ENCODE measurements at regions not wholly inside any gene's neighbourhood (a gene's known extent, or its start where the extent isn't known, plus 50 kb on each side); places are given as distances from the start of the nearest gene placed in this dataset.

GRCh38 chr4:104969394-104970082 is 177.1 kb upstream of the TET2 start:
- DNase-seq = no peak

DNA sequence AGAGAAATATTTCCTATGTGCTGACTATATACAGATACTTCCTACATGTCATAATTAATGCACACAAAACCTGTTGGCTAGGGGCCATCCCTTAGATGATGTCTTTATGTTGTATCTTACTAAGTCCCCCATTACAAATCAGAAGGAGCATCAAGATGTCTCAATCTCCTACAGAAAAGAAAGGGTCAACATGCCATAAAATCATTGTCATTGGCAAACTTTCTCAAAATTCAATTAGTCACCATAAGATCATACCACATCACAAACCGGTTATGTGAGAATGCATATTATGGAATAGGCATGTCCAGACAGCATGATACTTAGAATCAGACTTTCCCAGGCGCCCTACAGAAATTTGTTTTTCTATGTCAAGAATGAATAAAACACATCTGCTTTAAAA is 175.2 kb upstream of the TET2 start:
- DNase-seq = no peak

DNA sequence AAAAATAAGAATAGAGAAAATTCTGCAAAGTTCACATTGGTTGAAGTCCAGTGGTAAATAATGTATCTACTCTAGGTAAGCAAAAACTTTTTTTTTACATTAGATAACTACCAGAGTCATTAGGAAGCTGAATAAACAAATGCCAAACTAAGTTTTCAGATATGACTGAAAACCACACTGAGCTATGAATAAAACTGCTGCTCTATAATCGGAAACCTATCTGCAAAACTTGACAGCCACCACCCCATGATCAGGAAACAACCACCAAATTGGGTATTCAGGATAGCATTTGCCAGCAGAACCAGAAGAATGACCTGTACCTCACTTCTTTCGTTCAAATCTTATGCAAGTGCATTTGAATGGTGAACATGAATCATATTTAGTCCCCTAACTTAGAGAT is 173.0 kb upstream of the TET2 start:
- DNase-seq = no peak

GRCh38 chr4:104975617-104976016 is 171.1 kb upstream of the TET2 start:
- DNase-seq = no peak

DNA sequence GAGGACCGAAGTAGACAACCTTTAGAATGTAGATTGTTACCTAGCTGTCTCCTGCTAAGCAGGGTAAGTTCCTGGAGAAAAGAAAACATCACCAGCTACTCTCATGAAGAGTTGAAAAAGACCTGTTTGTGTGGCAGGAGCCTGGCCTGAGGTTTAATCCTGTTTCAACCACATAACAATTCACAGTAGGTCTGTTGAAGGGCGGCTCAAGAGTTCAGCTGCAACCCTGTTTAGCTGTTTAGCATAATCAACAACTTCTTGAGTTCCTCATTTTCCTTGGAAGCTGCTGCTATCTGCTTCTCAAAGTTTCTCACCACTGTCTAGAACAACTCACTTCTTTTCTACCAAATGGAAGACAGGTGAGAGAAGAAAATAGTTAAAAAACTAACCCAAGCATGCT is 170.4 kb upstream of the TET2 start:
- no peak for DNase-seq

DNA sequence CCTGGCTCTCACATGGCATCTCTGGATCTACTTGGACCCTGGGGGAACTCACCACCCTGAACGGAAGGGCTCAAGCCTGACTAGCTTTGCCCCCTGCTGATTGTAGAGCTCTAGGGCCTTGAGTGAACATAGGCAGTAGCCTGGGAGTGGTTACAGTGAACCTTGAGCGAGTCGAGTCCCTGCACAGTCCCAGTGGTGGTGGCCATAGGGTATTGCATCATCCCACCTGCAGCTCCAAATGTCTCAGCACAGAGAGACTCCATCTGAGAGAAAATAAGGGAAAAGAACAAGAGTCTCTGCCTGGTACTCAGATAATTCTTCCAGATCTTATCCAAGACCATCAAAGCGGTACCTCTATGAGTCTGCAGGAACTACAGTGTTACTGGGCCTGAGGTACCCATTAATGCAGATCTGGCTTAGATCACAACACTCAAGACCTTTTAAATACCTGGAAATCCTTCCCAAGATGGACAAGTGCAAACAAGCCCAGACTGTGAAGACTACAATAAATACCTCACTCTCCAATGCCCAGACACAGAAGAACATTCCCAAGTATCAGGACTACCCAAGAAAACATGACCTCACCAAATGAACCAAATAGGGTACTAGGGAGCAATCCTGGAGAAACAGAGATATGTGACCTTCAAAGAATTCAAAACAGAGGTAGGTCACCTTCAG is 167.5 kb upstream of the TET2 start:
- no peak for DNase-seq

DNA sequence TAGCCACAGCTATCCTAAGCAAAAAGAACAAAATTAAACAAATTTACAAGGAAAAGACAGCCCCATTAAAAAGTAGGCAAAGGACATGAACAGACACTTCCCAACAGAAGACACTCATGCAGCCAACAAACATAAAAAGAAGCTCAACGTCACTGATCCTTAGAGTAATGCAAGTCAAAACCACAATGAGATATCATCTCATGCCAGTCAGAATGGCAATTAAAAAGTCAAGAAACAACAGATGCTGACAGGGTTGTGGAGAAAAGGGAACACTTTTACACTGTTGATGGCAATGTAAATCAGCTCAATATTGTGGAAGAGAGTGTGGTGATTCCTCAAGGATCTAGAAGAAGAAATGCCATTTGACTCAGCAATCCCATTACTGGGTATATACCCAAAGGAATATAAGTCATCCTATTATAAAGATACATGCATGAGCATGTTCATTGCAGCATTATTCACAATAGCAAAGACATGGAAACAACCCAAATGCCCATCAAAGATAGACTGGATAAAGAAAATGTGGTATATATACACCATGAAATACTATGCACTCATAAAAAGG is 163.0 kb upstream of the TET2 start:
- DNase-seq = no peak

DNA sequence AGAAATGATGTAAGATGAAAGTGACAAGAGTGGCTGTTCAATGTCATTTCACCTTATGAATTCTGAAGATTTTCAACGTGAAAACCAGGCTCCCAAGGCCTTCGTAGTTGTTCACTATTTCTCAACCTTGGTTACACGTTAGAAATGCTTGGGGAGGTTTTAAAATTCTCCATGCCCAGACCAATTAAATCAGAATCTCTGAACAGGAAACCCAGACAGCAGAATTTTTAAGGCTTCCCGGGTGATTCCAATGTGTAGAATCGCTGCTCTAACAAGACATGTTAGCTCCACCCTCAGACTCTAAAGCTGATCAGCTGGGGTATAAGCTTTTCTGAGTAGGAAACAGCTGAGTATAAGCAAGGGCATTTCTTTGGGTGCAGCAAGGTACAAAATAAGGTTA is 160.4 kb upstream of the TET2 start:
- no peak for DNase-seq

DNA sequence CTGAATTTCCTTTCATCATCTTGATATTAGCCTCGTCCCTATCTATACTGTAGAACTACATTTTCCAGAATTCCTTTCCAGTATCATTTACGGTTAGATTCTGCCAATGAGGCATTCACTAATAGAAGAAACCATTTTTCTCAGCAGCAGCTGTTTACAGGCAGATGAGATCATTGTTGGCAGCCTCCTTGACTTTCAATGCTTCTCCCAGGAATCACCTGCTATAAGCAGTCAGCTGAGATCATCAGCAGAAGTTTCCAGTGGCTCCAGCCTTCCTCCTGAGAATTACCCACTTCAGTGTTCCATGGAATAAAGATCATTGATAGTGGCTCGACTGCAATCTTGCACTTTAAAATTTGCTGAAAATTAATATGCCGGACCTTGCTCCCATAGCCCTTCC is 157.3 kb upstream of the TET2 start:
- DNase-seq = peak; percentile 32

DNA sequence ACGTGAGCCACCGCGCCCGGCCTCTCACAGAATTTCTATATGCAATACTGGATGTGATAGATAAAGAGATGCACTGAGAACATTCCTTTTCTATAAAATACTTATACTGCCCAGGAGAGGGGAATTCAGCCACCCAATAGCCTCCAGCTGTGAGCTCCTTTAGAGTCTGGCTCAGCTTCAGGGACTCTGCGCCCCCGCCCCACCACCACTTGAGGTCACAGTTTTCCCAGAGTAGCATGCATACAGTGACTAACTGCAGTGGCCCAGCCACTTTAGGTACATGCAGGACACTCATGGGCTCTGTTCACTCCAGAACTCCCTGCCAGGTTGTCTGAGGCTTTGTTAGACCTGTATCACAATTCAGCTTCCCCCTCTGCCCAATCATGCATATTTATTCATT is 144.4 kb upstream of the TET2 start:
- DNase-seq = no peak

DNA sequence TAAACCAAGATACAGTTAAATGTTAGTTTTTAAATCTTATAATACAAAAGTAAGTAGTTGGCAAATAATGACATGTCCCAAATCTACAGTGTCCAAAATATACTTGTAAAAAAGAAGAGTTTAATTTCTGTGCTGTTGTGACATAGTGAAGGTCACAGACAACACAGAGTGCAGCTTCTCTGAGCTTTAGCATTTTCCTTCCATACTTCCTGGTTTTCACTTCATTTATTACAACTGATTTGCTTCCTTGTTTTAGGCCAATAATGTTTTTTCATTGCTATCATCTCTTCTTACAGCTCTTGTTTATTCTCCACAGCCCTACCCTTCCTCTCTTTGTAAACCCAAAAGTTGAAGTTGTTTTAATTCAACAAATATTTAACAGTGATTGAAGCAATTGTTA is 132.4 kb upstream of the TET2 start:
- DNase-seq = no peak

DNA sequence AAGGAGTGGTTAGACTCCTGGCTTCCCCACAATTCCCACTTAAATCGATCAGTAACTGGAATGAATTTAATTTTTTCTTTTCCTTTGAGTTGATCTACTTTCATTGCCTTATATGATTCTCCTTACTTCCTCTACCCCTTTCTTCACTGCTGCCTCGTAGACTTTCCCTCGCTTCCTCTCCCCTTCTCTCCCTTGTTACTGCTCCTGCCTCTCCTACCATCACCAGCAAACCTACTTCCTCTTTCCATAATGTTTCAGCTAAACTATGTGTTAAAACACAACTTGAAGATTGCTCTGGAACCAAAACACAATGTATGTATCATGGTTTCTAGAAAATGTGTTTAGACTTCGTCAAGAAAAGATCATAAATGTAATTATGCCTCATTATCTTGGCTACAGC is 132.0 kb upstream of the TET2 start:
- DNase-seq = no peak

DNA sequence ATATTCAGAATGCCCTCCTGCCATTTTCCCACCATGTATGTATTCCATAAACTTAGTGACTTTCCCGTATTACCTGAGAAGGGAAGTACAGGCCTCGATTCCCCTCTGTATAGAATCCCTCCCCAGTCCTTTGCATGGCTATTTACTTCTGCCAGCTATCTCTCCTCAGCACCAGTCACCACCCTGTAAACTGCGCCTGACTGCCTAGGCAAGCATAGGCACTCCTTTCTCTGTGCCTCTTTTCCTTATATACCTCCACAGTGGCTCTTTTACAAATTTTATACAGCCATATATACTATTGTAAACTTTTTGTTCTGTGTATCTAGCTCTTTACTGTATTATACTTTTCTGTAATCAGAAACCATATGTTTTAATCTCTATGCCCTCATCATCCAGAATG is 130.9 kb upstream of the TET2 start:
- no peak for DNase-seq

DNA sequence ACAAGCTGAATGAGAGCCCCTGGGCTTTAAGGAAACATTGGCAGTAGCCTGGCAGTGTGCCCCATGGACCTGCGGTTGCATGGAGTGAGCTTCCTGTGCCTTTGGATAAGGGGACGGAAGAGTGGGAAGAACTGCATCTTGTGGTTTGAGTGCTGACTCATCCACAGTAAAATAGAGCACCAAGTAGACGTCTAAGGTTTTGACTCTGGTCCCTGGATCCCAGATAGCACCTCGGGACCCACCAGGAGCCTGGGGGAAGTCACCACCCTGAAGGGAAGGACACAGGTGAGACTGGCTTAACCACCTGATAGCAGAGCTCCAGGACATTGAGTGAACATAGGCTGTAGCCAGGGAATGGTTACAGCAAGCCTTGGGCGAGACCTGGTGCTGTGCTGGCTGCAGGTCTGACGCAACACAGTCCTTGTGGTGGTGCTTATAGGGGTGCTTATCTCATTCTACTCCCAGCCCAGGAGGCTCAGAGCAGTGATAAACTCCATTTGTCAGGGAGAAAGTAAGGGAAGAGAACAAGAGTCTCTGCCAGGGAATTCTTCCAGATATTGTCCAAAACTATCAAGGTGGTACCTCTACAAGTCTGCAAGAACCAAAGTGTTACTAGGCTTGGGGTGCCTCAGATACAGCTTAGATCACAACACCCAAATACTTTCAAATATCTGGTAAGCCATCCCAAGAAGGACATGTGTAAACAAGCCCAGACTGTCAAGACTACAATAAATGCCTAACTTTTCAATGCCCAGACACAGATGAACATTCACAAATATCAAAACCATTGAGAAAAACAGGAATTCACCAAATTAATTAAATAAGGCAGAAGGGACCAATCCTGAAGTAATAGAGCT is 123.6 kb upstream of the TET2 start:
- no peak for DNase-seq

GRCh38 chr4:105023668-105024055 is 123.0 kb upstream of the TET2 start:
- no peak for DNase-seq

- no peak for DNase-seq
Measured at GRCh38 chr4:105025263-105026017, 121.2 kb upstream of the TET2 start.

DNA sequence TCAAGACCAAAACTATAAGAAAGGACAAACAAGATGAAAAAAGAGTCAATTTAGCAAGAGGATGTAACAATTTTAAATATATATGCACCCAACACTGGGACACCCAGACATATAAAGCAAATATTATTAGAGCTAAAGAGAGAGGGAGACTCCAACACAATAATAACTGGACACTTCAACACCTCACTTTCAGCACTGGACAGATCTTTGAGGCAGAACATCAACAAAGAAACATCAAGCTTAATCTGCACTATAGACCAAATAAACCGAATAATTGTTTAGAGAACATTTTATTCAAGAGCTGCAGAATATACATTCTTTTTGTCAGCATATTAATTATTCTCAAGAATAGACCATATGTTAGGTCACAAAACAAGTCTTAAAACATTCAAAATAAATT is 109.7 kb upstream of the TET2 start:
- DNase-seq = no peak

DNA sequence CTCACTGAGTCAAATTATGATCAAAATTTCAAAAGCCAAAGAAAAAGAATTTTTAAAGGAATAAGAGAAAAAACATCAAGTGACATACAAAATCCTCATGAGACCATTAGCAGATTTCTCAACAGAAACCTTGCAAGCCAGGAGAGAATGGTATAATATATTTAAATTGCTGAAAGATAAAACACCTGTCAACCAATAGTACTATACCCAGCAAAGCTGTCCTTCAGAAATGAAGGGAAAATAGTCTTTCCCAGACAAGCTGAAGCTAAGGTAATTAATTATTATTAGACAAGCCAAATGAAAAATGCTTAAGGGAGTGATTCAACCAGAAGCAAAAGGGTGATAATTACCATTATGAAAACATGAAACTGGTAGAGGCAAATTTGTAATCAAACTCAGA is 104.2 kb upstream of the TET2 start:
- DNase-seq = no peak

DNA sequence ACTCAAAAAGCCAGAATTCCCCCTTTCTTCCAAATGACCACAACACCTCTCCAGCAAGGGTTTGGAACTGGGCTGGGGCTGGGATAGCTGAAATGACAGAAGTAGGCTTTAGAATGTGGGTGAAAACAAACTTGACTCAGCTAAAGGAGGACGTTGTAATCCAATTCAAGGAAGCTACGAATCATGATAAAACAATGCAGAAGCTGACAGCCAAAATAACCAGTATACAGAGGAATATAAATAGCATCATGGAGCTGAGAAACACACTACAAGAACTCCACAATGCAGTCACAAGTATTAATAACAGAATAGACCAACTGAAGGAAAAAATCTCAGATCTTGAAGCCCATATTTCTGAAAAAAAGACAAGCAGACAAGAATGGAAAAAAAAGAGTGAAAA is 95.8 kb upstream of the TET2 start:
- DNase-seq = no peak

DNA sequence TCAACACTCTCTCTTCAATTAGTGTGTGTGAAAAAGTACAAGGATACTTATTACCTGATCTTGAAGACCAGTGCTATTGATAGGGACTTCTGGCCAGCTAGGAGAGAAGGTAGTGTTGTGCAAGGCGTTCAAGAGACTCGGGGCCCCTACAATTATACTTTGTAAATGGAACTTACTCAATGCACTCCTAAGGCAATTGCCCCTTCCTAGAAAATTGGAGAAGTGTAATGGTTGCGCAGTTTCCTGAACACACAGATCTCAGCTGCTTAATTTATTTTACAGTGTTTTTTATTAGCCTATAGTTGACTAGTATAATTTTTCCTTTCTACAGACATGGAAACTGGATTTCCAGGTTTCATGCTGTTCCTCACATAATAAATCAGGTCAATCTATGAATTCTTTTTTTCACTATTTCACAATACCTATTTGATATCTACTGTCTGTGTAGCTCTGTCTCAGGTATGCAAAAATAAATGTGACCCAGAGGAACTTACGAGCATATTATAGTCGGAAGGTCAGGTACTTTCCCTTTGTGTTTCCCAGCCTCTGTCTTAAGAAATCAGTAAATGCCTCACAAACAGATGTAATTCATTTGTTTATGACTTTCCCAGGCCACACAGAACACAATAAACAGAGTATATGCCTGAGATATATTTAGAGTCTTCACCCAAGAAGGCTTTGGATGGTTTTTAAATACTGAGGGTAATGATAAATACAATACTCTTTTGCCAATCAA is 89.1 kb upstream of the TET2 start:
- no peak for DNase-seq

DNA sequence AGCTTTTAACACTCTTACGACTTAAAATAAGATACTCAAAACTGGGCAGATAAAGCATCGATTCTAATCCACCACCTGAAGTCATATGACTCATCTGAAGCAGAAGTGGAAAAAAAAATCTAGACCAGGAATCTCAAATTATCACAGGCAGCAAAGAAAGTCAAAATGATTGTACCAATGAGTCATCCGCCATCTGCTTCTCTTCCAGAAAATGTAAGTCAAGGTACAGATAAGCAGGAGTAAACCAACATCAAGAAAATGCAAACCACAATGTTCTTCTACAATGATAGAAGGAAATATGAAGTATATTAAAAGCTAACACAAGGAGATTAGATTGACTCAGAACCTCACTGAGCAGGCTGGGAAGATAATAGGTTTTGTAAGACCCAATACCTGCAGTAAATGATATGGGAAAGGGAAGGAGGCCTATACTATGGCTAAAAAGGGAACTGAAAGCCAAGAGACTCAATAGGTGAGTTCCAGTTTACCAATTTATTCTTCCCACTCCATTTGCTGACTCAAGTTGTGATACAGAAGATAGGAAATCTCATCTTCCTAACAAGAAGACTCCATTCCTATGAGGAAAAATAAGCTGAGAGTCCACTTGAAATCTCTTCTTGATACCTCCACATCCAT is 88.4 kb upstream of the TET2 start:
- peak; percentile 3 for DNase-seq

DNA sequence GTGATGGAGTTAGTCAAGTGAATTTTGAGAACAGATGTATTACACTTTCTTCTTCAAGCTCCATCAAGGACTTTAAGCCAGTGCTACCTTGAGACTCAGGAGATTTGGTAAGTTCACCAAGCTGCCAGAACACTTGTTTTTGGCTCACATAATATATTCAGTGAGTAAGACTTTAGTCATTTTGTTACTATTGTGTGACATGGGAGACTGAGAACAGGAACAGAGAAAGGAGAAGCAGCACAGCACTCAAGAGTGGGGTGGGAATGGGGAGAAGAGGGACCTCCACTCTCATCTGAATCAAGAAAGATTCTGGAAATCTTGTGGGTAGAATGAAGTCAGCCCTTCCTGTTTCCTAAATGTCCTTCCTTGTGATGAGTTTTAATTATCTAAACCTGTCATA is 87.3 kb upstream of the TET2 start:
- no peak for DNase-seq

All from DMS 273 treated with DMSO at 0.1 percent for 48 hours (cell line).